GM18870 (cell line): ENCODE measurements at regions not wholly inside any gene's neighbourhood (a gene's known extent, or its start where the extent isn't known, plus 50 kb on each side); places are given as distances from the start of the nearest gene placed in this dataset.
"Not testable (repeated sequence)": the region's sequence is repeated elsewhere in the genome, so short reads cannot be mapped to it uniquely, and the experiment has no call there.

ENCODE experiments used
- ATAC-seq: cut with Tn5 transposase; IDR thresholded peaks from one replicate; pipeline ENCODE4 v1.9.1; 2021; ENCODE audit warnings: moderate library complexity; ENCODE audit not compliant: unreplicated experiment

DNA sequence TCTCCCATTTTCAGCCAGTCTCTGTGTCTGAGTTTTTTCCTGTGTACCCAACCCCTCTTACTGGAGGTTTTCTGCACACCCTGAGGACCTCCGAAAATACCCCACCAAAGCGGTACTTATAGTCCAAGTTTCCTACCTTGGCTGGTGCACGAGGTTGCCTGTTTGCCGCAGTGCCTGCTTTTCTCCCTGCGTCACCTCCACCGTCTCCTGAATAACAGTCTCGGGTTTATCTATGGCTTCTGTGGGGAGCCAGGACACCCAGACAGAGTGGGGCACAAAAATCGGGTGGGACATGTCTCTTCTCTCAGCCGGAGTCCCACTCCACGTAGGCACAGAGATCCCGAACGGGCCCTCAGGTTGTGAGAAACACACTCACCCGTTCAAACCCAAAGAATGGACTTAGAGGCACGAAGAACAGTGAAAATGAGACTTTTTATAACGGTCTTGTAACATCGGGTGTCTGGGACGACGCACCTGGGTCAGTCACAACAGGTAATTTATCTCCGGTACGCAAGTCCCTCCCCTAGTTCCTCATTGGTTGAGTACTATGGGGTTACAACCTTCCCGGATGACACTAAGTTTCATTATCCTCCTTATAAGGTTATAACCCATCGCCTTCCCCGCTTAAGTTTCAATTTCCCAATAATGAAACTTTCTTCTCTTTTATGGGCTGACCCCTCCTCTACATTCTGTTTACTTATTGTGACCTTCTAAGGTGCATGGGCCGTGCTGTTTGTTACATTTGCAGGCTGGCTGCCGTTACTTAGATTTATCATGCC lies 970.2 kb upstream of the COX7C start:
- ATAC-seq = no peak

DNA sequence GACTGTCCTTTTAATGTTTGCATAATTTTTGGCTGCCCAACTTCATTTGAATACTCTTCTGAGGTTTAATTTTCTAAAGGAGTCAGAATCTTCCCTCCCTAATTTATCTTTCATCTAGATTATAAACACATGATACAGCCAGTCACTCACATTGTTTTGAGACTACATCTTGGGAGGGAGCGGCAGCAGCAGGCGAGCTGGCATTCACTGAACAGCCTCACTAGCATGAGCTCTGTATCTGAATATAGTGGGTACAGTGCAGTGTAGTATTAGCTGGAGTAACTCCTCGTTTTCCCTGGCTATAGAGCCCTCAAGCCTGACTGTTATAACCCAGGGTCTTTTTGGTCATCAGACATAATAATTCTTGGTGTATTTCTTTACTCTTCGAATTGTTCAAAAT lies 969.2 kb upstream of the COX7C start:
- ATAC-seq = no peak

DNA sequence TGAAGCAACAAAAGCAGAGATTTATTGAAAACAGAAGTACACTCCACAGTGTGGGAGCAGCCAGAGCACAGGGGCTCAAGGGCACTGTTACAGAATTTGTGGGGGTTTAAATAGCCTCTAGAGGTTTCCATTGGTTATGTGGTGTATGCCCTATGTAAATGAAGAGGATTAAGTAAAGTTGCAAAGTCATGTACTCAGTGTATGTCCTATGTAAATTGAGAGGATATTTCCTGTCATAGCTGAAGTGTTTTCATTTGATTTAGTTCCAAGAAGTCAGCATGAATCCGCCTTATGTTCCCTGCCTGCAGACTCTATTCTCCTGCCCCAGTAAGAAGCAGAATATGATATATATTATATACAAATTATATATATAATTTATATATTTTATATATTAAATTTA lies 966.0 kb upstream of the COX7C start:
- ATAC-seq = no peak

DNA sequence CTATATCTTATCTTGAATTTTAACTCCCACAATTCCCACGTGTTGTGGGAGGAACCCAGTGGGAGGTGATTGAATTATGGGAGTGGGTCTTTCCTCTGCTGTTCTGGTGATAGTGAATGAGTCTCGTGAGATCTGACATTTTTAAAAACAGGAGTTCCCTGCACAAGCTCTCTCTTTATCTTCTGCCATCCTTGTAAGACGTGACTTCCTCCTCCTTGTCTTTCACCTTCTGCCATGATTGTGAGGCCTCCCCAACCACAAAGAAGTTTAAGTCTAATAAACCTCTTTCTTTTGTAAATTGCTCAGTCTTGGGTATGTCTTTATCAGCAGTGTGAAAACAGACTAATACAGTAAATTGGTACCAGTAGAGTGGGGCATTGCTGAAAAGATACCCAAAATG lies 963.6 kb upstream of the COX7C start:
- ATAC-seq = not testable (repeated sequence)

DNA sequence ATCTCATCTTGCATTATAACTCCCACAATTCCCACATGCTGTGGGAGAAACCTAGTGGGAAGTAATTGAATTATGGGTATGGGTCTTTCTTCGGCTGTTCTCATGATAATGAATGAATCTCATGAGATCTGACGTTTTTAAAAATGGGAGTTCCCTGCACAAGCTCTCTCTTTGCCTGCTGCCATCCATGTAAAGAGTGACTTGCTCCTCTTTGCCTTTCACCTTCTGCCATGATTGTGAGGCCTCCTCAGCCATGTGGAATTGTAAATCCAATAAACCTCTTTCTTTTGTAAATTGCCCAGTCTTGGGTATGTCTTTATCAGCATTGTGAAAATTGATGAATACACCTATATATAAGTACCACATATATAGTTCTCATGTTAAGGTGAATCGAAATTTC lies 961.7 kb upstream of the COX7C start:
- no peak for ATAC-seq

DNA sequence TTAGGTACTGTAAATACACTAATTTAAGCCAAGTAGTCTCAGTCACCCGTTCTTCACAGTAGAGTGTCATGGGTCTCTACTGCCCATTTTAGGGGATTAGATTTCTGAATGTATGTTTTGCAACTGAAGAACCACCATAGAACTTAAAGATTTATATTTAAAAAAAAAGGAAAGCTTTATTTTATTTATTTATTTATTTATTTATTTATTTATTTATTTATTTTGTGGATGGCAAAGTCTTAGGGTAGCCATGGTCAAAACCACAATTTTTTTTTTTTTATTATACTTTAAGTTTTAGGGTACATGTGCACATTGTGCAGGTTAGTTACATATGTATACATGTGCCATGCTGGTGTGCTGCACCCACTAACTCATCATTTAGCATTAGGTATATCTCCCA lies 960.4 kb upstream of the COX7C start:
- ATAC-seq = not testable (repeated sequence)

DNA sequence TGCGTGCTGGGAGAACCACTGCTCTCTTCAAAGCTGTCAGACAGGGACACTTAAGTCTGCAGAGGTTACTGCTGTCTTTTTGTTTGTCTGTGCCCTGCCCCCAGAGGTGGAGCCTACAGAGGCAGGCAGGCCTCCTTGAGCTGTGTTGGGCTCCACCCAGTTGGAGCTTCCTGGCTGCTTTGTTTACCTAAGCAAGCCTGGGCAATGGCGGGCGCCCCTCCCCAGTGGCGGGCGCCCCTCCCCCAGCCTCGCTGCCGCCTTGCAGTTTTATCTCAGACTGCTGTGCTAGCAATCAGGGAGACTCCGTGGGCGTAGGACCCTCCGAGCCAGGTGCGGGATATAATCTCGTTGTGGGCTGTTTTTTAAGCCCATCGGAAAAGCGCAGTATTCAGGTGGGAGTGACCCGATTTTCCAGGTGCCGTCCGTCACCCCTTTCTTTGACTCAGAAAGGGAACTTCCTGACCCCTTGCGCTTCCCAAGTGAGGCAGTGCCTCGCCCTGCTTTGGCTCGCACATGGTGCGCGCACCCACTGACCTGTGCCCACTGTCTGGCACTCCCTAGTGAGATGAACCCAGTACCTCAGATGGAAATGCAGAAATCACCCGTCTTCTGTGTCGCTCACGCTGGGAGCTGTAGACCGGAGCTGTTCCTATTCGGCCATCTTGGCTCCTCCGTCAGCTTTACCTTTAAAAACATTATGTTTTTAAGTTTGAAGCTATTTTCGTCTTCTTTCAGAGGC lies 954.6 kb upstream of the COX7C start:
- ATAC-seq = not testable (repeated sequence)

DNA sequence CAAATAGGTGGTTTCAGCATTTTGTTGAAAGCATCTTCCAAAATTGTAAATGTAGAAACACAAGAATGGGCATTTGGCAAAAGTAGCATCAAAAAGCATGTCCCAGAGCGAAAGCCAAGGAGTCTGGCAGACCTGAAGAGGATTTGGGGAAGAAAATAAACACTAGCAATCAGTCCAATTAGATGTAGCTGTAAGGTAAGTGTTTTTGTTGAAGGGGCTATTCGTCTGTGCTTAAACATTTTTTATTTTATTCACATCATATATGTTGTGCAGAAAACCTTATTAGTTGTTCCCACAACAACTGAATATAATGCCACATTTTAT lies 954.1 kb upstream of the COX7C start:
- ATAC-seq = no peak

DNA sequence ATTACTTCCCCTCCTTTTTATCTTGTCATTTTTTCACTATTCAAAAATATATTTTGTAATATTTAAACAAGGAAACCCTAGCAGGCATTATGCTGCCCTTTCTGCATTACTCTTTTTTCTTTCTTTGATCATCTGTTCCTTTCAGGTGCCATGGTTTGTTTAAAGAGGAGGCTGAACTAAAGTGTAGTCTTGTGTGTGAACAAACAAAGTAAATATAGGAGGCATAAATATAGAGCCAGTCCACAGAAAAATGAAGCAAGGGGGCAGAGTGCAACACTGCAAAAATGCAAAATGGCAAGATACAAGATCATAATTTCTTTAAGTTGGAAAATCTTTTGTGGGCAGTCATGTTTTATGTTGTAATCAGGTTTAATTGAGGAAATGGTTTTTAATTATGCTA lies 947.3 kb upstream of the COX7C start:
- ATAC-seq = no peak

DNA sequence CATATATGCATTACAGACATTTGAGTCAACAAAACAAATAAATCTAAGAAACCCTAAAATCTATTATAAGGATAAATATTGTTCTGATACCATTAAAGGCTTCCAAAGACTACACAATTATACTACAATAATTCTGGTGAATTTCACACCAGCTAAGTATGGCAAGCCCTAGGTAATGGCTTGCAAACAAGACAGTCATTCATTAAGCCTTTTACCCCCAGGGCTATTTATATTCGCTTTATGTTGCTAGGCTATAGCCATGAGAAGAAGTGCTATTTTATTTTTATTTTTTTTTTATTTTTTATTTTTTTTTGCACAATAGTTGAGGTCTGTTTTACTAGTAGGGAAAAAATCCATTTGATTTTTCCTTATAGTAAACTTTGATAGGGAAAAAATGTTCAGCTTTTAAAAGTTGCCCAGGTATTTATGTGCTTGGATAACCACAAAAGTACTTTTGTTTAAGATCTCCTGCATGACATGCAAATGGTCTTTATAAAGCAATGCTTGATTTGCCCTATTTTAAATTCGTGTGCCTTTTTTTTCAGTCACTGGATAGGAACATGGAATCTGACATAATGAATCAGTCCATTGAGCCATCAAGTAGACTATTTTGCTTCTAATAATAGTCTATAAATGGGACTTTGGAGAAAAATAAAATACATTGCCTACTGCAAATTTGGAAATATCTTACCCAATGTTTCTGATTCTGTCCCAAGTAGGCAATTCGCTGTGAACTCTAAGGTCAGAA lies 946.3 kb upstream of the COX7C start:
- ATAC-seq = no peak

DNA sequence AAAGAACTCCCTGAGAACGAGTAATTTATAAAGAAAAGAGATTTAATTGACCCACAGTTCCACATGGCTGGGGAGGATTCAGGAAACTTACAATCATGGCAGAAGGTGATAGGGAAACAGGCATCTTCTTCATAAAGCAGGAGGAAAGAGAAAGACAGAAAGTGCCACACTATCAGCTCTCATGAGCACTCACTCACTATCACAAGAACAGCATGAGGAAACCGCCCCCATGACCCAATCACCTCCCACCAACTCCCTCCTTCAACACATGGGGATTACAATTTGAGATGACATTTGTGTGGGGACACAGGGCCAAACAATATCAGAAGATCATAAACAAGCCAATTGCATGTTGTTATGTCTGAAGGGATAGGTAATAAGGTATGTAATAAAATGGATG lies 935.9 kb upstream of the COX7C start:
- ATAC-seq = no peak

DNA sequence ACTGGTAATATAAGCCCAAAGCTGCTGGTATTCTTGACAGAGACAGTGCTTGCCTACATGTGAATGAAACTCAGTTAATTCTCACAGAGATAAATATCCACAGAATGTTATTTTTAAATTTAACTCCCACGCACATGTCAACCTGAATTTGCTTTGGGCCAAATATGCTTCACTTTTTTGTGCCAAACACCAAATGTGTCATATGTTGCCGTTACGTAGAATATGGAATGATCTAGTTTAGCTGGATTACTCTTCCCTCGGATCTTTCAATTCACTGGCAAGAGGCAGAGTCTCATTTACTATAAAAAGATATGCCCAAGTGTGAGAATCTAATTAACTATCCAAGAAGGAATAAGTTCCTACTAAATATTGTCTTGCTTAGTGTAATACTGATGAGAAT lies 933.4 kb upstream of the COX7C start:
- ATAC-seq = no peak

DNA sequence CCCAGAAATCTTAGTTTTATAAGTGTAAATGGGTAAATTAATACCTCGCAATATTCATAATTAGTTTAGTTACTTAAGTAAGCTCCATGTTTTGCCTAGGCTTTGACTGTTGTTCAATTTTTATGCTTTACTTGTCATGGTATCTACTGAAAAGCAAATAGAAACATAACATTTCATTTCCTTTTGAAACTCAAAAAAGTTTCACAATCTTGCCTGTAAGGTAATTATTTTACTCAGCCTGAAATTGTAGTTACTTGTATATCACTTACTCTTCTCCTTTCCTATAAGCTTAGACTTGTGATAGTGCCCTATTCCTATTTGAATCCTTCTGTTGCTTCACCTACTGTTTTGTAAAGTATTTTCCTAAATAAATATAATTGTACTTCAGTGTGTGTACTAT lies 914.4 kb upstream of the COX7C start:
- no peak for ATAC-seq

DNA sequence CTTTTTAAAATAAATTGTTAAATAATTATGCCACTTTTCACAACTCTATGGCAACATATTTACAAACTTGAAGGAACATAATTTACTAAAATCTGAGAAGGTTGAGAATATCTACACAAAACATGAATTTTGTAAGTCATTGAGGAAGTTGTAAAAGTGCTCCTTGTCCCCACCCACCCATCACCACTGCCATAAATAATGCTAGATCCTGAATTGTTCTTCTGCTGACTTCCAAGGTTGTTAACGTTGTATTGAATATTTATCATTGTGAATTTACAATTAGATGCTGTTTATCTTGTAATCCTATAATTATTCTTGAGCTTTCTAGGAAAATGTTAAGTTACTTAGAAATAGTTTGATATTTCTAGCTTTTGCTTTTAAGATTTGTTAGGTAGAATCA lies 908.0 kb upstream of the COX7C start:
- ATAC-seq = no peak

DNA sequence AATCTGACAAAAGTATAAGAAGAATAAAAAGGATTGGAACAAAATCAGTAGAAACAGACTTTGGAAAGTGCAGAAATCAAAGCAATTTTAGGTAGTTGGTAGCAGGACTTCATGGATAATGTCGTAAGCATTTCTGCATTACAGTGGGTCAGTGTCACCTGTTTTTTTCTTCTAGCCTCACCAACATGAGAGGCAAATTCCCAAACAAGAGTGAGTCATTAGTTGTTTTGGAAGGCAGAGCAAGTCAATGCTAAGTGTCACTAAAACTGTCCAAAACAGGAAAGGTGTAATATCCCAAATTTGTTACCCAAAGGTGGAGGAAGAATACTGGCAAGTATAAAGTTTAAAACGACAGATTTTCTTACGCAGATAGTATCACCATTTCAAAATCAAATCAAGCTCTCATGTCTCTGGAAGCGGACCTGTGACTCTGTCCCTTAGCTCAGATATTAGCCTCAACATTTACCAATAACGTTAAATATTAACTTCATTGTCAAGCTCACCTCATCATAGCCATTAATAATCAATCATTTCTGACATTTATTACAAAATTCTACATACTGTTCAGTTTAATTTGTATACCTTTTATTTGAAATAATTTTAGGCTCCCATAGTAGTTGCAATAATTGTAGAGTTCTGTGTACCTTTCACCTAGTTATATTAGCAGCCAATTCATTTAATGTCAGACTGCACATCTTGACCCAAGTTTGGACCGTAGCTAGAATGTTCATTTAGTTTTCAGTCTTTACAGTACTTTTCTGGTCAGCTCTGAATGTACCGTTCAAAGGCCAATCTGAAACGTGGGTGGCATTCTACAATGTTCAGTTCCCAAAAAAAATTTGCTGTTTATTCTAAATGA lies 901.2 kb upstream of the COX7C start:
- ATAC-seq = no peak

DNA sequence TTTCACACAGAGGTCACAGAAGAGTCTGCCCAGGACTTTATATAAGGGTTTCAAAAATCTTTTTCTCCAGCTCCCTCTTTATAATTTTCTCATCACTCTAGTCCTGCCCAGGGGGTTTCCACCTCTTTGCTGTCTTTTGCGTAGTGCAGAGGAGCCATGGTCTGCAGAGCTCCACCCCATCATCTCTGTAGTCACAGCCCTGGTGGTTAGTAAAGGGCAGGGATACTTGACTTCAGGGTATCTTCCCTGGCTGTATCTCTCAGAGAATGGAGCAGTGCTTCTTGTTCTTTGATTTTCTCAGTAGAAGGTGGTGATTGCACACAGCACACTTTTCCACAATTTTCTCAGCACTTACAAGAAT lies 900.6 kb upstream of the COX7C start:
- ATAC-seq = no peak

DNA sequence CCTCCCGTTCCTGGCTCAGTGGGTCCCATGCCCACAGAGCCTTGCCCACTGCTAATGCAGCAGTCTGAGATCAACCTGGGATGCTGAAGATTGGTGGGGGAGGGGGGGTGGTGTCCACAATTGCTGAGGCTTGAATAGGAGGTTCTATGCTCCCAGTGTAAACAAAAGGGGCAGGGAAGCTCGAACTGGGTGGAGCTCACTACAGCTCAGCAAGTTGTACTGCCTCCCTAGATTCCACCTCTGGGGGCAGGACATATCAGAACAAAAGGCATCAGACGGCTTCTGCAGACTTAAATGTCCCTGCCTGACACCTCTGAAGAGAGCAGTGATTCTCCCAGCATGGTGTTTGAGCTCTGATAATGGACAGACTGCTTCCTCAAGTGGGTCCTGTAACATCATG lies 885.6 kb upstream of the COX7C start:
- ATAC-seq = no peak

DNA sequence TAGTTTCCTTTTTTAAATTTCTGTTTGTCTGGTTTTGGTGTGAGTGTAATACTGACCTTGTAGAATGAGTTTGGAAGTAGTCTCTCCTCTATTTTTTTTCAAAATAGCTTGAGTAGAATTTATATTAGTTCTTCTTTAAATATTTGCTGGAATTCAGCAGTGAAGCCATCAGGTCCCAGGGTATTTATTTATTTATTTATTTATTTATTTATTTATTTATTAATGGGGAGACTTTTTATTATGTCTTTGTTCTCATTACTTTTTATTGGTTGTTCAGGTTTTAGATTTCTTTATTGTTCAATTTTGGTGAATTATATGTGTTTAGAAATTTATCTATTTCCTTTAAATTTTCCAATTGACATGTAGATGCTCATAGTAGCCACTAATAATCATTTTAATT lies 875.8 kb upstream of the COX7C start:
- no peak for ATAC-seq

DNA sequence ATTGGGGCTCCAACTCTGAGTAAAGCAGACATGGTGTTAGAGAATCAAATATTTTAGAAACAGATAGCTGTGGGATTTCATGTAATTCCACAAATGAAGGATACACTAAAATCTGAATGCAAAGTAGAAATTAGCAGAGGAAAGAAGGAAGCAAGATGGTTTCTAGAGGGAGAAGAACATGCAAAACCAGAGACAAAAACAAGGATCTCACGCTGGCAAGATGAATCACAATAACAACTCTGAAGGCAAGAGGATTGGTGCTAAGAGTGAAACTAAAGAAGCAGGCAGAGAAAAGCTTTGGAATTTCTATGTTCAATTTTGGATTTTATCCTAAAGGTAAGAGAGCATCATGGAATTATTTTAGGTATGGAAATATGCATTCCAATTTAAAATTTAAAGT lies 857.2 kb upstream of the COX7C start:
- ATAC-seq = no peak

DNA sequence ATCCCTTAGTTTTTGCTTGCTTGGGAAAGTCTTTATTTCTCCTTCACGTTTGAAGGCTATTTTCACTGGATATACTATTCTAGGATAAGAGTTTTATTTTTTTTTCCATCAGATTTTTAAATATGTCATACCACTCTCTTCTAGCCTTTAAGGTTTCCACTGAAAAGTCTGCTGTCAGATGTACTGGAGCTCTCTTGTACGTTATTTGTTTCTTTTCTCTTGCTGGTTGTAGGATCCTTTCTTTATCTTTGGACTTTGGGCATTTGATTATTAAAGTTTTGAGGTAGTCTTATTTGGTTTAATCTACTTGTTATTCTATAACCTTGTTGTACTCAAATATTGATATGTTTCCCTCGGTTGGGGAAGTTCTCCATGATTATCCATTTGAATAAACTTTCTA lies 848.4 kb upstream of the COX7C start:
- ATAC-seq = no peak

DNA sequence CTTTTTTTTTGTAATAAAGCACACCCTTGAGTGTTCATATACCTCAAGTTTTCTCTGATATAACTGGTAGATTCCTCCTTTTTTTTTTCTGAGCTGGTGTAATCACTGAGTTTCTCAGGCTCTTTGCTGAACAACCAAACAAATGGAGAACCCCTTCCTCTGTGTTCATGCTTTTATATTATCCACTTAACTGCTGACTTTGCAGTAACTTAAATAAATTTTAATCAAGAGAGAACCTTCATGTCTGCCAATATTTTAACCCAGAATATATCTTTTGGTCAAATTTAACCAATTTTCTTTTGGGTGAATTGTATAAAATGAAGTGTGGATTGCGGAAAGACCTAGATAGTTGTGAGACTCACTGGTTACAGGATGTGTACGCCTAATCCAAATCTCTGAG lies 833.0 kb upstream of the COX7C start:
- ATAC-seq = no peak
